Activated CD4-positive, alpha-beta T cell treated with anti-CD3 and anti-CD28 coated beads, Interleukin-2, Interleukin-6, amounts not matched to agents 100 ng/mL and 50 ng/mL, durations not matched to agents 16 hours and 8 hours (primary cell): ENCODE measurements at regions not wholly inside any gene's neighbourhood (a gene's known extent, or its start where the extent isn't known, plus 50 kb on each side); places are given as distances from the start of the nearest gene placed in this dataset.

ENCODE experiments used
- DNase-seq: peaks from one replicate; pipeline ENCODE4 v3.0.0-alpha.2; 2020

GRCh38 chr11:116431842-116432241 is 340.9 kb downstream of the BUD13 start:
- DNase-seq = no peak

GRCh38 chr11:116428638-116428975 is 344.2 kb downstream of the BUD13 start:
- no peak for DNase-seq

GRCh38 chr11:116427903-116428637 is 344.7 kb downstream of the BUD13 start:
- DNase-seq = no peak

- DNase-seq = no peak
Observed at GRCh38 chr11:116427337-116427902, 345.4 kb downstream of the BUD13 start.

GRCh38 chr11:116426761-116427160 is 346.0 kb downstream of the BUD13 start:
- no peak for DNase-seq

GRCh38 chr11:116424615-116425261 is 348.0 kb downstream of the BUD13 start:
- DNase-seq = no peak

- no peak for DNase-seq
Observed at GRCh38 chr11:116422956-116423600, 349.7 kb downstream of the BUD13 start.

- DNase-seq = no peak
Observed at GRCh38 chr11:116422556-116422955, 350.2 kb downstream of the BUD13 start.

- DNase-seq = no peak
Observed at GRCh38 chr11:116421529-116422185, 351.1 kb downstream of the BUD13 start.

- DNase-seq = no peak
Observed at GRCh38 chr11:116420770-116421528, 351.8 kb downstream of the BUD13 start.

GRCh38 chr11:116420030-116420429 is 352.8 kb downstream of the BUD13 start:
- DNase-seq = no peak

- no peak for DNase-seq
Observed at GRCh38 chr11:116418388-116419041, 354.3 kb downstream of the BUD13 start.

GRCh38 chr11:116416852-116417251 is 355.9 kb downstream of the BUD13 start:
- no peak for DNase-seq

GRCh38 chr11:116415095-116415494 is 357.7 kb downstream of the BUD13 start:
- no peak for DNase-seq

- DNase-seq = no peak
Observed at GRCh38 chr11:116414357-116414880, 358.4 kb downstream of the BUD13 start.

GRCh38 chr11:116413301-116414242 is 359.2 kb downstream of the BUD13 start:
- DNase-seq = no peak

- DNase-seq = no peak
Observed at GRCh38 chr11:116412118-116412889, 360.5 kb downstream of the BUD13 start.

- DNase-seq = no peak
Observed at GRCh38 chr11:116409238-116409637, 363.5 kb downstream of the BUD13 start.

- no peak for DNase-seq
Observed at GRCh38 chr11:116406042-116406441, 366.7 kb downstream of the BUD13 start.

GRCh38 chr11:116404462-116404798 is 368.4 kb downstream of the BUD13 start:
- DNase-seq = no peak
